Urothelium cell line (cell line): ENCODE measurements at regions not wholly inside any gene's neighbourhood (a gene's known extent, or its start where the extent isn't known, plus 50 kb on each side); places are given as distances from the start of the nearest gene placed in this dataset.
"Not testable (repeated sequence)": the region's sequence is repeated elsewhere in the genome, so short reads cannot be mapped to it uniquely, and the experiment has no call there.

Experiments
- DNase-seq: peaks from one replicate; pipeline ENCODE4 v3.0.0; 2011; ENCODE audit warnings: low spot score, mixed read lengths
- FAIRE-seq: peaks from 2 replicates; lab custom pipeline; 2011; peaks lifted over from hg19 to GRCh38; lab: Jason Lieb, UNC

DNA sequence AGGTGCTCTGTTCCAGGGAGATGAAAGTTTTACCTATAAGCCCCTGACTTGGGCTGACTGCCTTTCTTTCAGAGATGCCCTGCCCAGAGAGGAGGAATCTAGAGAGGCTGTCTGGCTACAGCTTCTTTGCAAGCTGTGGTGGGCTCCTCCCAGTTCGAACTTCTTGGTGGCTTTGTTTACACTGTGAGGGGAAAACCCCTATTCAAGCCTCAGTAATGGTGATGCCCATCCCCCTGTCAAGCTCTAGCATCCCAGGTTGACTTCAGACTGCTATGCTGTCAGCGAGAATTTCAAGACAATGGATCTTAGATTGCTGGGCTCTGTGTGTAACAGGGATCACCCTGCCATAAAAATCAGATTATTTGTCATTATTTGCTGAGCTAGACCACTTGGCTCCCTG lies 377.6 kb downstream of the FLRT2 start:
- DNase-seq = no peak
- no peak for FAIRE-seq

- DNase-seq = no peak
- FAIRE-seq = no peak
Observed at GRCh38 chr14:85897808-85898207, 367.9 kb downstream of the FLRT2 start.

- FAIRE-seq (no peak), DNase-seq (no peak)
Observed at GRCh38 chr14:85895603-85896002, 365.7 kb downstream of the FLRT2 start.

DNA sequence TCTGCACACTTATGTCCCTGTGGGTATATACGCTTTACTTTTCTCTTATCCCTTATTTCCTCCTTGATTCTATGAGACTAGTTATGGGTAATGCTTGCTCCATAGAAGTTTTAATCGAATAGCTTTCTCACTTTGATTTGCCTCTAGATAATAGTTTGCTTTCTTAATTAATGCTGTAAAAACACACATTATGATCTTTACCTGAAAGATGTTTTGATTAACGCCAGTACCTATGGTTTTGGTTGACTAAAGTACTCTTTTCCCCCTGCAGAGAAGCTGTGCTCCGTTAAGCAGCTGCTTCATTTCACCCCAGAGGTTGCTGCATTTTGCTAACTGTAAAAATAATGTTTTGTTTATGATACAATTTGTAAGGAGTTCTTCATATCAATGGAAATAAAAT lies 362.3 kb downstream of the FLRT2 start:
- FAIRE-seq (no peak), DNase-seq (no peak)

DNA sequence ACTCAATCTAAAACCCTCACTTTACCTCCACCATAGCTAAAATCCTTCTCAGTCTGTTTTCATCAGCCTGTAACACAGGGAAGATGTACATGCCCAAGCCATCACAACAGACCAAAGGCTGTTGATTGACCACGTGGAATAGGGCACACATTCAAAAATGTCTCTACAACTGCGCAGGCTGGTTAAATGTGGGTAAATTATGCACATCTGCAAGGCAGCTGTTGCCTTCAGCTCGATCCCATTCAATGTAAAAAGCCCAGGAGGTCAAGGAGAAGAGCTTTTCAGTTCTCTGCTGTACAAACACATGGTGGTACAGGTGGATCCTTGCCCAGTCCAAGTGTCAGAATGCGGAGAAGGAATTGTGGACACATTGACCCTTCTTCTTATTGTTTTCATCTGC lies 354.0 kb downstream of the FLRT2 start:
- no peak for DNase-seq
- FAIRE-seq = no peak

DNA sequence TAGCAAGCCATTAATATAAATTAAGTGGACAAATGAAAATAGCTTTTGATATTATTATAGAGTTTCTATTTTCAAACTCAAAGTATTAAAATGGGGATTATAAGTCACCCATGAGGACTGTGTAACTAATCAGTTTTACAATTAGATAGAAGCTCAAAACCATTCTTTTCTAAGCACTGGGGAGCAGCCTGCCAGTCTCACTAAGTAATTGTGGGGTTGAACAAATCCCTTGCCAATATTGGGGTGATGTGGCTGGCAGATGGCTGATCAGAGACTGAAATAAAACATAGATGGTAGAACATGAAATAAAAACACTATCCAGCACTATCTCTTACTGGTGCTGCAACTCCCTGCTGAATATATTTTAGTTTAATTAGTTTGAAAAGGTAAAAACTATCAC lies 353.2 kb downstream of the FLRT2 start:
- FAIRE-seq = no peak
- DNase-seq = no peak

DNA sequence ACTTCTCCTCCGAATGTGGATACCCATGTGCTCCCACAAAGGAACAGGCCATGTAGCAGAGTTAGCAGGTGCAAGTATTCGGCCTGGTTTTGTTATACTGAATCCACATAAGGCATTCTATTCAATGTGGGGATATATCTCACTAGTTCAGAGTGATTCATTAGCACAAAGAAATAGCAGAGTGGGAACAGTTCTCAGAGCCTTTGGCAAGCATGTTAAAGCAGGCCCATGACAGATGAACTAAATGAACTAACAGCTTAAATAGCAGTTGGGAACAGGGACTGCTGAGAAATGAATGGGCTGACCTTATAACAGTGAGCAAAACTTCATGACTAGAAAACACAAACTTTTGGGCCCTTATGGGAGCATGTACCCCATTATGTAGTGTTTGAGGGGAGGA lies 352.0 kb downstream of the FLRT2 start:
- FAIRE-seq = no peak
- no peak for DNase-seq

DNA sequence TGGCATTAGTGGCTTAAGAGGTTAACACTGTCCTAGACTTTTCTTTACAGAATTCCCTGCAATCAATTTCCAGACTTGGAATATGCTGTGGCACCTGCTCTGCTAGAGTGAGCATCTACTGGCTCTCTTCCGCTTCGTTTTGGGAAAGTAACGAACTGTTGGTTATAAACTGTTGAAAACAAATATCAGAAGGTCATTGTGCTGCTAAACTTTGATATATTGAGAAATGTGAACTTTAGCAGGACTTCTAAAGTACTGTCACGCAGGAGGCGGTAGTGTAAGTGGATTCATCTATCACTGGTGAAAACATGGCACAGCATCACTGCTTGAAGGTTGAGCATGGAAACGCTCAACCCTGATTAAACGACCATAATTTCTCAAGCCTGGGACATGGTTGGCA lies 348.9 kb downstream of the FLRT2 start:
- FAIRE-seq (no peak), DNase-seq (no peak)

DNA sequence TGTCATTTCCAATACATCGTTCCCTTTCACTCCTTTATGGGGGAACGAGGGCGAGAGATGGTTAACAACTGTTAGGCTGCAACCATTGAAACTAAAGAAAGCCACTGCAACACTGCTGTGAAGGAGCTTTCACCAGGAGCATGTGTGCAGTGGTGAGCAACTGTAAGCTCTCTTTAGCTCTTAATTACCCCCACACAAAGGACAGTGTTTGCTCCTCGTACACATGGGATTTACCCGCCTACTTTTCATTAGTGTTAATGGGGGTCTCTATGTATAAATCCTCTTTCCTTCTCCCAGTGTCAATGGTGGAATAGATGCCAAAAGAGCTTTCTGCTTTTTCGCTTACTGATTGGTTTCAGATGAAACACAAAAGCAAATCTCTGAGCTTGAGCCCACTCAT lies 343.1 kb downstream of the FLRT2 start:
- no peak for FAIRE-seq
- DNase-seq = no peak

- FAIRE-seq (no peak), DNase-seq (peak; percentile 11)
Observed at GRCh38 chr14:85867450-85867849, 337.5 kb downstream of the FLRT2 start.

- no peak for FAIRE-seq
- no peak for DNase-seq
Observed at GRCh38 chr14:85865701-85866100, 335.8 kb downstream of the FLRT2 start.

DNA sequence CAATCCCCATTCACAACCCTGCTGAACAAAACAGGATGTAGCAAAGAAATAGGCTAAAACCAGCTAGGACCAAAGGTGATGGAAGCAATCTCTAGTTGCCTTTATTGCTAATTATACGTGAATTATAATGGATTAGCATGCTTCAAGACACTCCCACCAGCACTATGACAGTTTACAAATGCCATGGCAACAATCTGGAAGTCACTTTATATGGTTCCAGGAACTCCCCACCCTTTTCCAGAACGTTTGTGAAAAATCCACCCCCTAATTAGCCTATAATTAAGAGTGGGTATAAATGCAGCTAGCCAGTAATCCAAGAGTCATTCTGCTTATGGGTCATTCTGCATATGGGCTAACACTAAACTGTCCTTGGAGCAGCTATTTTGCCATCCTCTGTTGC lies 328.7 kb downstream of the FLRT2 start:
- FAIRE-seq (no peak), DNase-seq (no peak)

GRCh38 chr14:85856430-85856829 lies 326.5 kb downstream of the FLRT2 start:
- FAIRE-seq = no peak

DNA sequence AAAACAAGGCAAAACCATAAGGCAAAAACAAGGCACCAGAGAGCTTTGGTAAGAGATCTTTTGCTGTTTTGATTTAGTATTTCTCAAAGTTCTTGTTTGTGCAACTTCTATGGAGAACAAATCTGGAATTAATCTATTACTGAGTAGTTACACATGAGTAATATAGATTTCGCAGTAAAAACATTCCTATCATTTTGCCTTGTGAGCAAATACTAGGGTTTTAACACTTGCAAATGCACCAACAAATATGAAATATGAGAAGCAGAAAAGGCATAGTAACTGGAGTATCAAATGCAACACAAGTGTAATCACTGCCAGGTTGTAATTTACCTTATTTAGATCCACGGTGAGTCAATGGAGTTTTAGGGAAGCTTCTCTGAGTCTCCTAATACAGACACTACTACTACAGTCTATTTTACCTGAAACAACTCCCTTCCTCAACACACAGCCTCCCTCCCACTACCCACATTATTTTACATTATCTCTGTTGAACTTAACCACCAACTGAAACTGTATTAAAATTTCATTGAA lies 324.1 kb downstream of the FLRT2 start:
- FAIRE-seq = no peak
- DNase-seq = no peak

More at GRCh38 chr14:85856430-85856829, 326.5 kb downstream of the FLRT2 start:
- no peak for DNase-seq

- FAIRE-seq = no peak
Observed at GRCh38 chr14:85852906-85853305, 323.0 kb downstream of the FLRT2 start.

GRCh38 chr14:85852123-85852522 lies 322.2 kb downstream of the FLRT2 start:
- not testable (repeated sequence) for DNase-seq, FAIRE-seq

More at GRCh38 chr14:85852906-85853305, 323.0 kb downstream of the FLRT2 start:
- DNase-seq = no peak

DNA sequence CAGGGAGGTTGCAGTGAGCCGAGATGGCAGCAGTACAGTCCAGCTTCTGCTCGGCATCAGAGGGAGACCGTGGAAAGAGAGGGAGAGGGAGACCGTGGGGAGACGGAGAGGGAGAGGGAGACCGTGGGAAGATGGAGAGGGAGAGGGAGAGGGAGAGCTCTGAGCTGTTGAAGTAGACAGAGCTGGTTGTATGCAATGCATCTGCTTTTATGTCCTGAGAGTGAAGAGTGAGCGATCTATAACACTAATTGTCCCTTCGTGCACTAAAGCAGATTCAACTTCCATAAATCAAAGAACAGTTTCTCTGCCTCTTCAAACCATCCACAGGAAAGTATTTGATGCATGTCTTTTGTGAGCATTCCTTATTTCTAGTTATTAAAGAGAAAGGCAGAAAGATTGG lies 300.6 kb downstream of the FLRT2 start:
- FAIRE-seq, DNase-seq: not testable (repeated sequence)

DNA sequence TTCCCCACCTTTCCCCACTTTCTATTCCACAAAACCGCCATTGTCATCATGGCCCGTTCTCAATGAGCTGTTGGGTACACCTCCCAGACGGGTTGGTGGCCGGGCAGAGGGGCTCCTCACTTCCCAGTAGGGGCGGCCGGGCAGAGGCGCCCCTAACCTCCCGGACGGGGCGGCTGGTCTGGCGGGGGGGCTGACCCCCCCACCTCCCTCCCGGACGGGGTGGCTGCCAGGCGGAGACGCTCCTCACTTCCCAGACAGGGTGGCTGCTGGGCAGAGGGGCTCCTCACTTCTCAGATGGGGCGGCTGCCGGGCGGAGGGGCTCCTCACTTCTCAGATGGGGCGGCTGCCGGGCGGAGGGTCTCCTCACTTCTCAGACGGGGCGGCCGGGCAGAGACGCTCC lies 299.7 kb downstream of the FLRT2 start:
- FAIRE-seq, DNase-seq: not testable (repeated sequence)

DNA sequence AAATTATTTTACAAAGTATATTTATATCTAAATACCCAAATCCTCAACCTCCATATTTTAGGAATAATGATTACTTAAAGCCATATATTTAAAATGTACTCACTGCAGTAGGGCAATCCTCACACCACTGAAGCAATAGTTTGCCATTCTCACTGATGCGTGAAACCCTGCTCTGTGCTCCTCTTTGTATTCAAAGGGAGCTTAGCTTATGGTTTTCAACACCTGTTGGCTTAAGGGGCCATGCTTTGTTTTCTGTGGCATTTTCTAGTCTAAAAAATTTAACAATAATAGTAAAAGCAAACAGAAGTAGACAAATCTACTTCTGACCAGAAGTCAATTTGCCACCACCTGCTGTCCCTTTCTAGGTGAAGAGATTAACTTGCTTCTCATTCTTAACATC lies 294.6 kb downstream of the FLRT2 start:
- FAIRE-seq (no peak), DNase-seq (no peak)

DNA sequence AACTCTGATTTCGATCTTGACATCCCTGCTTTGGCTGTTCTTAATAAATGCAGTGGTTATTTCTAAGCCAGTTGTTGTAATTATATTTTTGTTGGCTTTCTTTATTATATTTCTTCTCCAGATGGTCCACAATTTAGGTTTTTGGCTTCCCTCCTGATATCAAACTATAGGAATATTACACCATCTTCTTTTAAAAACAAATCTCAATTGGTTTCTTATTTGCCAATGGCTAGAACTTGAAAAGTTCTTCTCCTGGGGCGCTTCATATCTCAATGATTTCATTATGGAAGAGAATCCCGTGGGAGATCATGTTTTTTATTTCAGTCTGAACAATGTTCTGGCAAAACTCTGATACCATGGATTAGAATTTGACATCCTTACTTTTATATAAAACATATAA lies 292.3 kb downstream of the FLRT2 start:
- FAIRE-seq = no peak
- no peak for DNase-seq

DNA sequence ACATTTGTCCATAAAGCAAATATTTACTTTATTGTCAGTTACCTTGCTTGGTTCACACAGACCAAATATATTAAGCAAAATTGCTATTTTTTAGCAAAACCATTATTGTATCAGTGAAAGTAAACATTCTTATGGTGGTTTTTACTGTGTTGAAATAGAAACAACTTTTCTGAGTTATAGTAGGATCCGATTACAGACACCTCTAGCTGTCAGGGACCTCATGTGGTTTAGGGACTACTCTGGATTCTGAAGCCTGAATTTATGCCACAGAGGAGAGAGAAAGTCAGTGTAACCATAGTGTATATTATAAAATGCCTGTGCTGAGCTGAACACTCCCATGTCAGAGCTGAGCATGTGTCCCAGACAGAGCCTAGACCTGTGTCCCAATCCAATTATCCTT lies 287.5 kb downstream of the FLRT2 start:
- DNase-seq (no peak), FAIRE-seq (no peak)

GRCh38 chr14:85813040-85813439 lies 283.1 kb downstream of the FLRT2 start:
- DNase-seq (no peak), FAIRE-seq (no peak)

DNA sequence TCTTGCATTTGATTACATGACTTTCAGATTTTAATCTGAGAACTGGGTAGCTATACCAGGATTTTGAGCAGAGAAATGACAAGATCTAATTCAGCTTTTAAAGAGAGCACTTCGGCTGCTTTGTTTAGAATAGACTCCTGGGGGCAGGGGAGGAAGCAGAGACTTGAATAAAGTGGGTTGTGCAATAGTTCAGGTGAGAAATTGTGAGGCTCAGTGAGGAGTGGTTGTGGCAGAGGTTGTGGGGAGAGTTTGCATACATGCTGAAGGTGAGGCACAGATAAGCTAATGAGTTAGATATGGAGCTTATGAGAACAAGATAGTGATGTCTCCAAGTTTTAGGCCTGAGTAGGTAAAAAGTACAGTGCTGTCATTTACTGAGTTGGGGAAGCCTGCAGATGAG lies 281.4 kb downstream of the FLRT2 start:
- FAIRE-seq (no peak), DNase-seq (no peak)
